ENCODE measurements at regions not wholly inside any gene's neighbourhood (a gene's known extent, or its start where the extent isn't known, plus 50 kb on each side); places are given as distances from the start of the nearest gene placed in this dataset.
A peak's percentile ranks its signal among the peaks of the same experiment; 100 is the strongest.

DNA sequence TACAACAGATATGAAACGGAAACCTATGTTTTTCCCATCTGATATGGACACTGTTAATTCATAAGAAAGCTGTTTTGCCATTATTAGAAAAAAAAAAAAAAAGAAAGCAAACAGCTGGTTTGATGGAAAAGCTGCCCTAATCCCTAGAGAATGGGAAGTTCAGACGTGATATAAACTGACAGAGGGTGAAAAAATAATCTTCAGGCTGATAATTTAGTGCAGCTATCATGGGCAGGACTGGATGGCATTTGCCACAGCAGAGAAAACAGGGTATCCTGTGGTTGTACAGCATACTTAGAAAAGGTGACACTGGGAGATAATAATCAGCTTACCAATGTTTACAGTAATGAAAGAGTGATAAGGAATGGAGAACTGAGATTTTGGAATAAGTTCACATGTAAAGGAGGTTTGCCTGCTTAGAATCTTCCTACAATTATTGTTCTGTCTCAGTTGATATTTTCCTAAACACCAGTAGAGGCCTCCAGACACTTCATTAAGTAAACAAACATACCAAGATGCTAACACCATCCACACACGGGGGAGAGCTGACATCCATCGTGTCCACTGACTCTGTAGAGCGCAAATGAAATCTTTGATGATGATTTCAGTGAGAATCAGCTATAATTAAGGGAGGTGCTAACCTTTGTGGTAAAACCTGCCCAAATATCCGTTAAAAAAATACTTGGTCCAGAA is 211.6 kb upstream of the MMADHC start:
- H3K79me2 ChIP-seq (ENCODE audit: control insufficient read depth, insufficient read depth, low read length) = no peaks in the 10 kb centered on the region
- DNase-seq (ENCODE audit: low read depth, low spot score) (no peak), FAIRE-seq (peak; percentile 89)
- H3K36me3 ChIP-seq (ENCODE audit: control insufficient read depth in 2 of 2, extremely low read depth in 1 of 2, insufficient read depth in 2 of 2, low read length in 2 of 2) = no peaks in the 10 kb centered on the region
- dilution Hi-C loops (cut with MboI; ENCODE audit: extremely low pct_ligation_motif_present, low sequenced_read_pairs) = no loop called here
- H3K27me3 ChIP-seq (ENCODE audit: control insufficient read depth, extremely low read depth, insufficient read depth, low read length) = no peaks in the 10 kb centered on the region
- H3K9ac ChIP-seq (ENCODE audit: control insufficient read depth, extremely low read depth, insufficient read depth, low read length) = no peak overlapping the region
- no peak for TF ChIP-seq EZH2 (IDR thresholded peaks at IDR 0.05; ENCODE audit: low read length)
- TF ChIP-seq, protein P1, sequence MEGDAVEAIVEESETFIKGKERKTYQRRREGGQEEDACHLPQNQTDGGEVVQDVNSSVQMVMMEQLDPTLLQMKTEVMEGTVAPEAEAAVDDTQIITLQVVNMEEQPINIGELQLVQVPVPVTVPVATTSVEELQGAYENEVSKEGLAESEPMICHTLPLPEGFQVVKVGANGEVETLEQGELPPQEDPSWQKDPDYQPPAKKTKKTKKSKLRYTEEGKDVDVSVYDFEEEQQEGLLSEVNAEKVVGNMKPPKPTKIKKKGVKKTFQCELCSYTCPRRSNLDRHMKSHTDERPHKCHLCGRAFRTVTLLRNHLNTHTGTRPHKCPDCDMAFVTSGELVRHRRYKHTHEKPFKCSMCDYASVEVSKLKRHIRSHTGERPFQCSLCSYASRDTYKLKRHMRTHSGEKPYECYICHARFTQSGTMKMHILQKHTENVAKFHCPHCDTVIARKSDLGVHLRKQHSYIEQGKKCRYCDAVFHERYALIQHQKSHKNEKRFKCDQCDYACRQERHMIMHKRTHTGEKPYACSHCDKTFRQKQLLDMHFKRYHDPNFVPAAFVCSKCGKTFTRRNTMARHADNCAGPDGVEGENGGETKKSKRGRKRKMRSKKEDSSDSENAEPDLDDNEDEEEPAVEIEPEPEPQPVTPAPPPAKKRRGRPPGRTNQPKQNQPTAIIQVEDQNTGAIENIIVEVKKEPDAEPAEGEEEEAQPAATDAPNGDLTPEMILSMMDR (optimal IDR thresholded peaks at IDR 0.05 in 1 of 3, IDR thresholded peaks at IDR 0.05 in 1 of 3, conservative IDR thresholded peaks at IDR 0.05 in 1 of 3; ENCODE audit: extremely low read depth in 1 of 3, insufficient read depth in 2 of 3, low read length in 3 of 3) = peak; percentile 50 to 60 (median 60)
- no peak overlapping the region for H3K4me3 ChIP-seq (ENCODE audit: control insufficient read depth in 2 of 3, extremely low read depth in 1 of 3, insufficient read depth in 2 of 3, low read depth in 1 of 3, low read length in 3 of 3)
- no peak overlapping the region for H3K4me2 ChIP-seq (ENCODE audit: control insufficient read depth, extremely low read depth, insufficient read depth, low read depth, low read length)
- no peak overlapping the region for H3K27ac ChIP-seq (ENCODE audit: control insufficient read depth, insufficient read depth, low read length)
- H4K20me1 ChIP-seq (ENCODE audit: control insufficient read depth, extremely low read depth, insufficient read depth, low read length) = no peaks in the 10 kb centered on the region
- no peaks in the 10 kb centered on the region for H3K9me1 ChIP-seq (ENCODE audit: control insufficient read depth, extremely low read depth, insufficient read depth, low read length)
- H3K9me3 ChIP-seq (ENCODE audit: control insufficient read depth, low read depth, low read length) = no peaks in the 10 kb centered on the region
- no peaks in the 10 kb centered on the region for H3K4me1 ChIP-seq (ENCODE audit: control insufficient read depth, extremely low read depth, insufficient read depth, low read length)
- no peak overlapping the region for H2AFZ ChIP-seq (ENCODE audit: control insufficient read depth, low read length)

DNA sequence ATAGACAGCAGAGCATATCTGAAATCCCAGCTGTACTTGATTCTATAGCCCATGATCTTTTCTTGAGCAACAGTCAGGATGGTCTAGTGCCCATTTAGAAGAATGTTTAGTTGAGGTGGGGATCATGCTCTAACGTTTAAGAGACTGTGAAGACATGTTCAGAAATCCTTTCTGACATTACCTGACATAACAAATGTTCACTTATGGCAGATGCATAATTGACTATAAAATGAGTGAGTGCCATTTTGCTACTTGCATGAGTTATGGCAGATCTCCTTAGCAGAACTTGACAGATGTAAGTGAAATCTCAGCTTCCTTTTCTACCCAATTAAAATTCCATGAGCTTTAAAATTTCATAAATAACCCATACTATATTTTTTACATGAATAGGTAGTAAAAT is 209.5 kb upstream of the MMADHC start:
- no peaks in the 10 kb centered on the region for H3K9me1 ChIP-seq (ENCODE audit: control insufficient read depth, extremely low read depth, insufficient read depth, low read length)
- no peak overlapping the region for H3K4me3 ChIP-seq (ENCODE audit: control insufficient read depth in 2 of 3, extremely low read depth in 1 of 3, insufficient read depth in 2 of 3, low read depth in 1 of 3, low read length in 3 of 3)
- no peak overlapping the region for H3K9ac ChIP-seq (ENCODE audit: control insufficient read depth, extremely low read depth, insufficient read depth, low read length)
- TF ChIP-seq, protein P1 (optimal IDR thresholded peaks at IDR 0.05 in 1 of 3, IDR thresholded peaks at IDR 0.05 in 1 of 3, conservative IDR thresholded peaks at IDR 0.05 in 1 of 3; ENCODE audit: extremely low read depth in 1 of 3, insufficient read depth in 2 of 3, low read length in 3 of 3) = no peak
- H3K9me3 ChIP-seq (ENCODE audit: control insufficient read depth, low read depth, low read length) = no peaks in the 10 kb centered on the region
- H2AFZ ChIP-seq (ENCODE audit: control insufficient read depth, low read length) = no peak overlapping the region
- dilution Hi-C loops (cut with MboI; ENCODE audit: extremely low pct_ligation_motif_present, low sequenced_read_pairs) = no loop called here
- H3K4me2 ChIP-seq (ENCODE audit: control insufficient read depth, extremely low read depth, insufficient read depth, low read depth, low read length) = no peak overlapping the region
- H4K20me1 ChIP-seq (ENCODE audit: control insufficient read depth, extremely low read depth, insufficient read depth, low read length) = no peaks in the 10 kb centered on the region
- no peaks in the 10 kb centered on the region for H3K27me3 ChIP-seq (ENCODE audit: control insufficient read depth, extremely low read depth, insufficient read depth, low read length)
- FAIRE-seq = no peak
- no peaks in the 10 kb centered on the region for H3K36me3 ChIP-seq (ENCODE audit: control insufficient read depth in 2 of 2, extremely low read depth in 1 of 2, insufficient read depth in 2 of 2, low read length in 2 of 2)
- H3K27ac ChIP-seq (ENCODE audit: control insufficient read depth, insufficient read depth, low read length) = no peak overlapping the region
- no peaks in the 10 kb centered on the region for H3K79me2 ChIP-seq (ENCODE audit: control insufficient read depth, insufficient read depth, low read length)
- DNase-seq (ENCODE audit: low read depth, low spot score) = no peak
- H3K4me1 ChIP-seq (ENCODE audit: control insufficient read depth, extremely low read depth, insufficient read depth, low read length) = no peaks in the 10 kb centered on the region

All from keratinocyte (primary cell).